HepG2 (cell line): ENCODE measurements at regions not wholly inside any gene's neighbourhood (a gene's known extent, or its start where the extent isn't known, plus 50 kb on each side); places are given as distances from the start of the nearest gene placed in this dataset.

Experiments
- ATAC-seq: fragments of 200-7000 bp; cut with Tn5 transposase; 3 replicates; pipeline ENCODE4 v1.9.1; 2020; ENCODE audit warnings: mild to moderate bottlenecking, moderate library complexity
- BruUV-seq: library from RNA; stranded (reverse); fragments of 400-500 nt; replicated peaks from 2 replicates; lab custom pipeline; 2021; lab: Mats Ljungman, UMichigan
- CTCF ChIA-PET: fragments of 300-600 bp; formaldehyde crosslinking; extraction: SDS; loops from one replicate; lab custom pipeline; 2021; ENCODE audit warnings: low total read pairs, inconsistent platforms, low intra/inter-chr PET ratio; lab: Yijun Ruan, JAX
- POLR2A ChIA-PET: fragments of 350-600 bp; sonication (Branson Sonifier 250); formaldehyde crosslinking; loops from one replicate; lab custom pipeline; 2020; ENCODE audit warnings: antibody characterized with exemption, inconsistent platforms; lab: Yijun Ruan, JAX
- DNase-seq: peaks from one replicate; pipeline ENCODE4 v3.0.0-alpha.2; 2015; ENCODE audit warnings: low spot score
- FAIRE-seq: peaks from 3 replicates; lab custom pipeline; 2011; peaks lifted over from hg19 to GRCh38; lab: Jason Lieb, UNC
- H2AFZ ChIP-seq: one replicate; pipeline ENCODE4 v1.6.1; 2011; ENCODE audit warnings: low read length, inconsistent platforms
- H3K27ac ChIP-seq: fragments of 300-600 bp; 3 replicates; pipeline ENCODE4 v1.8.0; 2011; ENCODE audit warnings: mixed run types, mild to moderate bottlenecking, mixed read lengths, low read length, inconsistent platforms; ENCODE audit not compliant: insufficient read depth; ENCODE audit errors: extremely low read length
- H3K27me3 ChIP-seq, 2 experiments: fragments of 200-600 bp in 1 of 2; 2 replicates in 1 of 2; 3 replicates in 1 of 2; pipeline versions ENCODE4 v1.6.0 to v1.8.0; 2011; ENCODE audit warnings: low read length in 2 of 2, mild to moderate bottlenecking in 2 of 2, moderate library complexity in 2 of 2, inconsistent platforms in 1 of 2; ENCODE audit not compliant: insufficient read depth in 2 of 2, control insufficient read depth in 1 of 2
- H3K36me3 ChIP-seq, 2 experiments: fragments of 200-600 bp in 1 of 2; replicated peaks in 1 of 2; 2 replicates in 1 of 2; 3 replicates in 1 of 2; pipeline versions ENCODE4 v1.5.1 to v1.8.0; 2011; ENCODE audit warnings: low read length in 2 of 2, inconsistent platforms in 1 of 2; ENCODE audit not compliant: insufficient read depth in 2 of 2, control insufficient read depth in 1 of 2
- H3K4me1 ChIP-seq: 2 replicates; pipeline ENCODE4 v1.5.1; 2012; ENCODE audit warnings: low read length, inconsistent platforms; ENCODE audit not compliant: insufficient read depth
- H3K4me2 ChIP-seq: 2 replicates; pipeline ENCODE4 v1.6.0; 2011; ENCODE audit warnings: low read depth, low read length, inconsistent platforms
- H3K4me3 ChIP-seq, 3 experiments: fragments of 200-600 bp in 1 of 3; sonication (generic), shearing (Covaris generic) in 1 of 3; replicated peaks in 1 of 3; 2 replicates each; pipeline ENCODE4 v1.5.1; 2011 to 2016; ENCODE audit warnings: low read length in 3 of 3, inconsistent platforms in 2 of 3, low read depth in 2 of 3, mild to moderate bottlenecking in 2 of 3, control low read depth in 1 of 3, mixed read lengths in 1 of 3; ENCODE audit not compliant: insufficient read depth in 1 of 3
- H3K79me2 ChIP-seq: one replicate; pipeline ENCODE4 v1.6.1; 2011; ENCODE audit warnings: low read length, inconsistent platforms; ENCODE audit not compliant: insufficient read depth
- H3K9ac ChIP-seq: 2 replicates; pipeline ENCODE4 v1.6.0; 2011; ENCODE audit warnings: mild to moderate bottlenecking, low read depth, low read length, inconsistent platforms; ENCODE audit not compliant: insufficient read depth
- H3K9me3 ChIP-seq: 2 replicates; pipeline ENCODE4 v1.5.1; 2012; ENCODE audit warnings: mild to moderate bottlenecking, low read length
- H4K20me1 ChIP-seq: 2 replicates; pipeline ENCODE4 v1.6.0; 2011; ENCODE audit warnings: inconsistent platforms, mild to moderate bottlenecking, low read length, moderate library complexity; ENCODE audit not compliant: insufficient read depth
- AKAP8 ChIP-seq: sonication (generic); formaldehyde crosslinking; IDR thresholded peaks from 2 replicates; pipeline ENCODE4 v1.5.1; 2020; ENCODE audit warnings: mild to moderate bottlenecking, missing genetic modification reagents
- HDAC6 ChIP-seq: fragments of 200-600 bp; sonication (generic); IDR thresholded peaks from 2 replicates; pipeline ENCODE4 v1.7.0; 2017; ENCODE audit warnings: mild to moderate bottlenecking, antibody characterized with exemption, low read length, low read depth
- PAXIP1 ChIP-seq: sonication (generic); formaldehyde crosslinking; conservative IDR thresholded peaks from 2 replicates; pipeline ENCODE4 v1.4.0; 2020; ENCODE audit warnings: mild to moderate bottlenecking, missing genetic modification reagents, moderate library complexity
- PCBP1 ChIP-seq: fragments of 200-400 bp; formaldehyde crosslinking; IDR thresholded peaks from 2 replicates; pipeline ENCODE4 v1.6.1; 2017; ENCODE audit warnings: mild to moderate bottlenecking, low read depth, low read length, borderline replicate concordance
- RARG ChIP-seq: sonication (generic); formaldehyde crosslinking; IDR thresholded peaks from 2 replicates; pipeline ENCODE4 v1.4.0; 2020; ENCODE audit warnings: low read depth, mild to moderate bottlenecking, missing genetic modification reagents
- RBM22 ChIP-seq: fragments of 200-400 bp; formaldehyde crosslinking; optimal IDR thresholded peaks from 2 replicates; pipeline ENCODE3; 2017; ENCODE audit warnings: mild to moderate bottlenecking, low read length, moderate library complexity
- RFX3 ChIP-seq: IDR thresholded peaks from 2 replicates; pipeline ENCODE4 v1.6.1; 2016; ENCODE audit warnings: missing biosample characterization, missing genetic modification reagents
- TCF7 ChIP-seq: sonication (generic); IDR thresholded peaks from 2 replicates; pipeline ENCODE4 v1.6.1; 2016; ENCODE audit warnings: antibody characterized with exemption, low read depth
- ZNF101 ChIP-seq: sonication (generic); formaldehyde crosslinking; IDR thresholded peaks from 2 replicates; pipeline ENCODE4 v1.4.0; 2020; ENCODE audit warnings: mild to moderate bottlenecking, low read depth, missing genetic modification reagents, borderline replicate concordance
- ZNF12 ChIP-seq: sonication (generic); formaldehyde crosslinking; IDR thresholded peaks from 2 replicates; pipeline ENCODE4 v1.5.0; 2020; ENCODE audit warnings: missing genetic modification reagents
- ZNF530 ChIP-seq: sonication (generic); formaldehyde crosslinking; IDR thresholded peaks from 2 replicates; pipeline ENCODE4 v1.5.0; 2020; ENCODE audit warnings: low read depth, mild to moderate bottlenecking, missing genetic modification reagents
- ZNF589 ChIP-seq: sonication (generic); formaldehyde crosslinking; conservative IDR thresholded peaks from 2 replicates; pipeline ENCODE4 v1.8.0; 2022; ENCODE audit warnings: mild to moderate bottlenecking, moderate library complexity, missing genetic modification reagents
- WGBS: methylation state at CpG from one replicate; pipeline ENCODE4 v1.1.6; 2017; ENCODE audit warnings: low lambda C conversion rate; 5-methylcytosine and 5-hydroxymethylcytosine counted together
- in situ Hi-C: cut with HindIII; loops from 2 replicates; pipeline ENCODE4 v1.10.0; 2017; ENCODE audit warnings: low pct_unique_long_range_greater_than_20kb; ENCODE audit not compliant: extremely low pct_ligation_motif_present
- intact Hi-C: fragments of 100-400 bp; cut with micrococcal nuclease; formaldehyde crosslinking; loops from one replicate; pipeline ENCODE4 v1.10.0; 2022; ENCODE audit not compliant: unreplicated experiment
- TF ChIP-seq, protein P1 (sequence below), 2 experiments: sonication (generic) in 1 of 2; formaldehyde crosslinking in 1 of 2; IDR thresholded peaks; 2 replicates each; pipeline versions ENCODE4 v1.4.0 to v1.6.1; 2016 to 2020; ENCODE audit warnings: borderline replicate concordance in 1 of 2, low read depth in 1 of 2, mild to moderate bottlenecking in 1 of 2, missing genetic modification reagents in 1 of 2

DNA sequence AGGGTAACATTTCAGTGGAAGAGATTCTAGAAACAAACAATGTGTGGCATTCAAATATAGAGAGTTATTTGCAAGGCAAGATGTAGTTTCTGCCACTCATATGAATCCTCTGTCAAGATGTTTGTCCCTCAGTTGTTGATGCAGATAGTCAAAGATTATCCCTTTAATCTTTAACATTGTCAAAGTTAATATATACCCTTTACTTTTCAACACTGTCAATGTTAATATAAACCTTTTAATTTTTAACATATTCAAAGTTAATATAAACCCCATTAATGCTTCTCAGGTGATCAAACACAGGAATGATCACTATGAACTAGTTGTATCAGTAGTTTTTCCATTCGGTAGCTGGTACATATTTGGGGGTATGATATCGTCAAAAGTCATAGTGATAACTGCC lies 51.9 kb upstream of the PICALM start:
- no peak overlapping the region for H3K4me3 ChIP-seq
- no peaks in the 10 kb centered on the region for H3K79me2 ChIP-seq
- no TSS peak for BruUV-seq
- no peak for ATAC-seq
- H3K36me3 ChIP-seq, result no peaks in the 10 kb centered on the region
- in situ Hi-C loops, result no loop called here
- H3K4me1 ChIP-seq, result peaks cover 38% of the 10 kb centered on the region
- no peak overlapping the region for H2AFZ ChIP-seq
- H3K9ac ChIP-seq, result no peak overlapping the region
- no peak for DNase-seq
- no peak overlapping the region for H3K4me2 ChIP-seq
- FAIRE-seq, result no peak
- H3K27ac ChIP-seq, result no peak overlapping the region
- no peaks in the 10 kb centered on the region for H4K20me1 ChIP-seq
- no peak for TF ChIP-seq TCF7
- TF ChIP-seq, protein P1, sequence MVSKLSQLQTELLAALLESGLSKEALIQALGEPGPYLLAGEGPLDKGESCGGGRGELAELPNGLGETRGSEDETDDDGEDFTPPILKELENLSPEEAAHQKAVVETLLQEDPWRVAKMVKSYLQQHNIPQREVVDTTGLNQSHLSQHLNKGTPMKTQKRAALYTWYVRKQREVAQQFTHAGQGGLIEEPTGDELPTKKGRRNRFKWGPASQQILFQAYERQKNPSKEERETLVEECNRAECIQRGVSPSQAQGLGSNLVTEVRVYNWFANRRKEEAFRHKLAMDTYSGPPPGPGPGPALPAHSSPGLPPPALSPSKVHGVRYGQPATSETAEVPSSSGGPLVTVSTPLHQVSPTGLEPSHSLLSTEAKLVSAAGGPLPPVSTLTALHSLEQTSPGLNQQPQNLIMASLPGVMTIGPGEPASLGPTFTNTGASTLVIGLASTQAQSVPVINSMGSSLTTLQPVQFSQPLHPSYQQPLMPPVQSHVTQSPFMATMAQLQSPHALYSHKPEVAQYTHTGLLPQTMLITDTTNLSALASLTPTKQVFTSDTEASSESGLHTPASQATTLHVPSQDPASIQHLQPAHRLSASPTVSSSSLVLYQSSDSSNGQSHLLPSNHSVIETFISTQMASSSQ (IDR thresholded peaks at IDR 0.05; ENCODE audit: low read depth), result no peak
- TF ChIP-seq, protein P1 (CRISPR knock-in tag; IDR thresholded peaks at IDR 0.05; ENCODE audit: borderline replicate concordance), result no peak
- TF ChIP-seq ZNF101 (CRISPR knock-in tag), result no peak
- TF ChIP-seq PAXIP1 (CRISPR knock-in tag), result no peak
- no peak for TF ChIP-seq ZNF589 (CRISPR knock-in tag)
- no peak for TF ChIP-seq RARG (CRISPR knock-in tag)
- no peak for TF ChIP-seq ZNF12 (CRISPR knock-in tag)
- no peak for TF ChIP-seq ZNF530 (CRISPR knock-in tag)
- no peak for TF ChIP-seq AKAP8 (CRISPR knock-in tag)
- TF ChIP-seq RBM22, result no peak
- TF ChIP-seq PCBP1, result no peak
- no peak for TF ChIP-seq RFX3 (CRISPR knock-in tag)
- no peak for TF ChIP-seq HDAC6
- TF ChIP-seq, all 625 proteins: peak for 0
- Histone ChIP-seq H3K27me3 (0 out of 5 replicates have a peak, but pooled peaks cover 0 to 2% of the 10 kb centered on the region in 2 experiments), H3K9me3 (no peaks in the 10 kb centered on the region)
- intact Hi-C loops, result no loop called here
- ChIA-PET CTCF (no interaction called here), POLR2A (no interaction called here)
- 10% methylated on average over 2 of the region's 2 CpGs for WGBS
